HFFc6 (cell line): ENCODE measurements at regions not wholly inside any gene's neighbourhood (a gene's known extent, or its start where the extent isn't known, plus 50 kb on each side); places are given as distances from the start of the nearest gene placed in this dataset.

Source experiments
- DNase-seq: peaks from one replicate; pipeline ENCODE4 v3.0.0-alpha.2; 2018
- H3K27ac Mint-ChIP-seq: 2 replicates; pipeline ENCODE4 v1.8.0; 2020; ENCODE audit warnings: mild to moderate bottlenecking, mixed read lengths
- H3K27me3 Mint-ChIP-seq: 2 replicates; pipeline ENCODE4 v1.8.0; 2021; ENCODE audit warnings: mild to moderate bottlenecking, moderate library complexity, mixed read lengths; ENCODE audit not compliant: insufficient read depth
- H3K36me3 Mint-ChIP-seq: 2 replicates; pipeline ENCODE4 v1.8.0; 2021; ENCODE audit warnings: low read depth, mixed read lengths
- H3K4me1 Mint-ChIP-seq: 2 replicates; pipeline ENCODE4 v1.8.0; 2020; ENCODE audit warnings: low read depth, mixed read lengths
- H3K4me3 Mint-ChIP-seq: 2 replicates; pipeline ENCODE4 v1.8.0; 2020; ENCODE audit warnings: mild to moderate bottlenecking, moderate library complexity, mixed read lengths
- H3K9me3 Mint-ChIP-seq: 2 replicates; pipeline ENCODE4 v1.8.0; 2020; ENCODE audit warnings: mild to moderate bottlenecking, mixed read lengths
- CTCF ChIP-seq: fragments of 200-600 bp; sonication (generic); IDR thresholded peaks from 2 replicates; pipeline ENCODE4 v1.5.0; 2021; ENCODE audit warnings: antibody characterized with exemption, mild to moderate bottlenecking

DNA sequence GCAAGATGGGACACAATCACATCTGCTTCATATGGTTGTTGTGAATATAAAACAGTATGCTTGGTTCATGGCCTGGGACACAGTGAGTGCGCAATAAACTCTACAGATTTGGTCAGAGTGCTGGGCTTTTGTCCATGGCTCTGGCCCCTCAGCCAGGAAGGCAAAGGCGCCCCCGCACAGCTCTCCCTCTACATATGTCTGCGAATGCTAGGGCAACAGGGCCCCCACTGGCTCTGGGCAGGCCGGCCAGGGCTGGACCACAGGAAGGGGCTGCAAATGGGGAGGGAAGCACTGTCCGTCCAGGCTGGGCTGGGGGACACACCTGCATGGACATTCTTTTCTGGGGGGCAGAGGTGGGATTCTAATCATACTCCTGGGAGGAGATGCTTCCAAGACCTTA, 151.8 kb upstream of the MLN start:
- Mint-ChIP-seq H3K27me3 (peaks cover 41% of the 10 kb centered on the region), H3K4me1 (no peaks in the 10 kb centered on the region; the same call in 1 of the 2 replicates), H3K9me3 (no peaks in the 10 kb centered on the region), H3K27ac (no peak overlapping the region), H3K36me3 (no peaks in the 10 kb centered on the region), H3K4me3 (no peak overlapping the region)
- no peak for TF ChIP-seq CTCF
- no peak for DNase-seq

DNA sequence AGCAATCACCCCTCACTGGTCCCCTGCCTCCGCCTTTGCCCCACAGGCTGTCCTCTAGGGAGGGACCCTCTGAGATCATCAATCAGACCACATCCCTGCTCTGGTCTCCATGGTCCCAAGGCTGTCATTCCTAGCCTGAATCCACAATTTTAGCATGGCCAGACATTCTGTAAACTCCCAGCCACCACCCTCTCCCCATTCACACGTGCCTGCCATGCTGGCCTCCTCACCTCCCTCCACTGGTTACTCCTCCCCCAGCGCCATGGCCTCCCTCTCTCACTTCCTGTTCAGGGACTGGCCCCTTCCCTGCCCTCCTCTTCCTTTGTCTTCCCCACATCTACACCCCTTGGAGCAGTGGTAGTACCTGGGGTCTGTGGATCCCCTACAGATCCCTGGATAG, 150.7 kb upstream of the MLN start:
- DNase-seq = no peak
- Mint-ChIP-seq H3K36me3 (no peaks in the 10 kb centered on the region), H3K27ac (no peak overlapping the region), H3K4me1 (no peaks in the 10 kb centered on the region), H3K9me3 (no peaks in the 10 kb centered on the region), H3K4me3 (no peak overlapping the region), H3K27me3 (peaks cover 43% of the 10 kb centered on the region)
- TF ChIP-seq CTCF = no peak

DNA sequence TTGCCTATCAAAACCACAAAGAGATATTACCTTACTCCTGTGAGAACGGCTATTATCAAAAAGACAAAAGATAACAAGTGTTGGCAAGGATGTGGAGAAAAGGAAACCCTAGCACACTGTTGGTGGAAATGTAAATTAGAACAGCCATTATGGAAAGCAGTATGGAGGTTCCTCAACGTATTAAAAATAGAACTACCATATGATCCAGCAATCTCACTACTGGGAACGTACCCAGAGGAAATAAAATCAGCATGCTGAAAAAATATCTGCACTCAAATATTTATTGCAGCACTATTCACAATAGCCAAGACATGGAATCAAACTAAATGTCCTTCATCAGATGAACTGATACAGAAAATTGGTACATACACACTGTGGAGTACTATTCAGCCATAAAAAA, 149.4 kb upstream of the MLN start:
- Mint-ChIP-seq H3K36me3 (no peaks in the 10 kb centered on the region), H3K4me1 (no peaks in the 10 kb centered on the region), H3K4me3 (no peak overlapping the region), H3K9me3 (no peaks in the 10 kb centered on the region), H3K27ac (no peak overlapping the region), H3K27me3 (peaks cover 54% of the 10 kb centered on the region)
- TF ChIP-seq CTCF = no peak
- no peak for DNase-seq

GRCh38 chr6:33952016-33952415, 148.2 kb upstream of the MLN start:
- no peak for TF ChIP-seq CTCF
- Mint-ChIP-seq H3K36me3 (no peaks in the 10 kb centered on the region), H3K4me1 (no peaks in the 10 kb centered on the region), H3K27ac (no peak overlapping the region), H3K27me3 (peaks cover 56% of the 10 kb centered on the region), H3K9me3 (no peaks in the 10 kb centered on the region), H3K4me3 (no peak overlapping the region)
- DNase-seq = no peak

- DNase-seq = no peak
- Mint-ChIP-seq H3K4me1 (no peaks in the 10 kb centered on the region), H3K4me3 (no peak overlapping the region), H3K27ac (no peak overlapping the region), H3K27me3 (peaks cover 53% of the 10 kb centered on the region), H3K9me3 (no peaks in the 10 kb centered on the region), H3K36me3 (no peaks in the 10 kb centered on the region)
- no peak for TF ChIP-seq CTCF
These were observed 147.4 kb upstream of the MLN start for GRCh38 chr6:33950891-33951889.
